SIG-M5 treated with dmso at 0.1 percent for 504 hours (cell line): ENCODE measurements at regions not wholly inside any gene's neighbourhood (a gene's known extent, or its start where the extent isn't known, plus 50 kb on each side); places are given as distances from the start of the nearest gene placed in this dataset.
A peak's percentile ranks its signal among the peaks of the same experiment; 100 is the strongest.

Source experiments
- DNase-seq: peaks from one replicate; lab custom pipeline; 2025; ENCODE audit not compliant: unreplicated experiment; lab: John Stamatoyannopoulos, UW

DNA sequence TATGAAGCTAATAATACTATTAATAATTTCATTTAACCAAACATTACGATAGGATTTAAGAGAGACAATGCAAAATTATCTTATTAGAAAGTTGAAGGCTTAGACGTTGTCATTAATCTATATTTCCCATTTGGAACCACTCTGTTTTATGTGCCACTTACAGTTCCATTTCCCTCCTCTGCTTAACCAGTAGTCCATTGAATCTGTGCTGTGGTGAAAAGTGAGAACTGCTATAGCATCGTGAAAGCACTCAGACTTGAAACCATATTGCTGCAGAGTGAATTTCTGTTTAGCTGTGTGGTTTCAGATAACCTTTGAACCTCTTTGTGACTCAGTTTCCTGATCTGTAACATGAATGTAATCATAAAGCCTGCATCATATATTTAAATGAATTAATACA, 2304.5 kb downstream of the MAT2B start:
- no peak for DNase-seq

DNA sequence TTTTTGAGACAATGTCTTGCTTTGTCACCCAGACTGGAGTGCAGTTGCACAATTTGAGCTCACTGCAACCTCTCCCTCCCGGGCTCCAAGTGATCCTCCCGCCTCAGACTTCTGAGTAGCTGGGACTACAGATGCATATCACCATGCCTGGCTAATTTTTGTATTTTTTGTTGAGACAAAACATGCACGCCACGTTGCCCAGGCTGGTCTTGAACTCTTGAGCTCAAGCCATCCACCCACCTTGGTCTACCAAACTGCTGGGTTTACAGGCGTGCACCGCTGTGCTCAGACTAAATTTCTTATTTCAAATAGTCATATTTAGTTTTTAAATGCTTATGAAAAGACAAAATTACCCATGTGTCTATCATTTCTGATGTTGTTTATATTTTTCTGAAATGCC, 2324.1 kb downstream of the MAT2B start:
- DNase-seq, result no peak

DNA sequence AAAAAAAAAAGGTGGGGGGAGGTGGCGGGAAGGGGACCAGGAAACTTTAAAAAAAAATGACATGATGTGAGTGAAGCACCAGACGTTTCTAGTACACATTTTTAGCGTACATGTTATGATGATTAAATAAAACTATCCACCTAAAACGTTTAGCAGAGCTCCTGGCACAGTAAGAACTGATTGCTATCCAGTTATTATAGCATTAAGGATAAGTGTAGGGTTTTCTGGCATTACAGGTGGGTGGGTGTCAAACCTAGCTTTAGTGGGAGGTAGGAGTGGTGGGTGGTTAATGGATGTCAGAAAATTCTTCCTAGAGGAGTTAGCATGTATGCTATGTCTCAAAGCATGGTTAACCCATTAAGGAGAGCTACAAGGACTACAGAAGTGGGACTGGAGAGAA, 2329.5 kb downstream of the MAT2B start:
- no peak for DNase-seq

DNA sequence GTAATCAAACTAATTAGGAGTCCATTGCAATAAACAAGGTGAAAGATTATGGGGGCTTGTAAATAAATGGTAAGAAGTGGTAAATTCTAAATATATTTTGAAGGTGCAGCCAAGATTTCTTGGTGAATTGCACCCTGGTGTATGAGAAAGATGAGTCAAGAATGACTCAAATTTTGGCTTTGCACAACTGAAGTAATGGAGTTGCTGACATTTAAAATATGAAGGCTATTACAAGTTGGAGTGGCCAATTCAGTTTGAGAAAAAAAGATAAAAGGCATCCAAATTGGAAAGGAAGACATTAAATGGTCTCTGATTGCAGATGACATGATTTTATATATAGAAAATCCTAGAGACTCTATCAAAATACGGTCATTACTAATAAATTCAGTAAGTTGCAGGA, 2330.6 kb downstream of the MAT2B start:
- no peak for DNase-seq

DNA sequence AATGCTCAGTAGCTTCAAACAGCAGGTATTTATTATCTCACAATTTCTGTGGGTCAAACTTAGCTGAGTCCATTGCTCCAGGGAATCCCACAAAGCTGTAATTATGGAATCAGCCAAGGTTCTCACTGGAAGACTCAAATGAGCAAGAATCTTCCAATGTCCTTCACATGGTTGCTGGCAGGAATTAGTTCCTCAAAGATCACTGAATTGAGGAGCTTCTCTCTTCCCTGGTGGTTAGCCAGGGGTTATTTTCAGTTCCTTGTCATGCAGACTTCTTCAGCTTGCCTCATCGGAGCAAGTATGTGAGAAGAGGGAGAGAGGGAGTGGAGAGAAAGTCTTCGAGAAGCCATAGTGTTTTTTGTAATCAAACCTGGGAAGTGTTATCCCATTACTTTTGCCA, 2331.9 kb downstream of the MAT2B start:
- DNase-seq, result peak; percentile 11

DNA sequence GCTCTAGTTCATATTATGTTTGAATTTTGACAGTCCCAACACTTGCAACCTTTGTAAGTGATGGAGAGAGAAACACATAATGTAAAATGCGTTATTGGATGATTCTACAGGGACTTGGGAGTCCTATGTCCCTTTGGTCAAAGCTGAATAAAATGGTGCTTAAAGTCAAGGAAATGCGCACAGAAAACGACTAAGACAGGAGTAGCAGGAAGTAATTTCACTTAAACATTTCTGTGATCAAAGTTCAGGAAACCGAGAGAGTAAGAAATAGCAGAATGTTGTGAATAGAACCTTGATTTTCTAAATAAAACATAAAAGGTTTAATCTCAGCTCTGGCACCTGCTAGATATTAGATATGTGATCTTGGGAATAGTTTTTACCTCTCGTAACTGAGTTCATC, 2339.2 kb downstream of the MAT2B start:
- DNase-seq, result no peak

DNA sequence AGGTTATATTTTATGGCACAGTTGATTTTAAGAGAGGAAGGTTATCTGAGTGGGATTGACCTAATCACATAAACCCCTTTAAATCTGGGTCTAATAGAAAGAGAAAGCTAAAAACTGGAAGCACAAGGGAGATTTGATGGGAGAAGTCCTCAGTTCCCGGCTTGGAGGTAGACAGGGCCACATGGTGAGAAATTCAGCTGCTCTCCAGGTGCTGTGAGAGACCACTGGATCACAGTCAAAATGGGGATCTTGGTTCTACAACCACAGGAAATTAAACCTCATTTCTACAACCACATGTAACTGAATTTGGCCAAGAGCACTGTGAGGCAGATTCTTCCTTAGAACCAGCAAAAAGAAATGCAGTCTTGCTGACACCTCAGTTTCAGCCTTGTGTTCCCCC, 2352.7 kb downstream of the MAT2B start:
- no peak for DNase-seq

DNA sequence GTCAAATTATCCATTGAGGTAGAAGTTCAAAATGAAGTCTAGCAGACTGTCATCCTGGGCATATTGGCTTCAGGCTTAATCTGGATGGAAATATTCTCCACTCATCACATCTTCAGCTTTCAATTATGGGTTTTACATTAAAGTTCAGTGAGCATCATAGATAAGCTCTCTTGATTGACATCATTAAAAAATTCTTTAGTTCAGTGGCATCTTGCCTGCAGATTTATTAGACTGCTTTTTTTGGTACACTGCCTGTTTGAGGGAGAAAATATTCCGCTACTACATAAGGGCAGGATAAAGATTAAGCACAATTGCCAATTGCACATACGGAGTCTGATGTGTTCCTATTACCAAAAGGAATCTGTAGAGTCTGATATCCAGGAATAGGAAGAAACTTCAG, 2353.8 kb downstream of the MAT2B start:
- DNase-seq, result no peak

DNA sequence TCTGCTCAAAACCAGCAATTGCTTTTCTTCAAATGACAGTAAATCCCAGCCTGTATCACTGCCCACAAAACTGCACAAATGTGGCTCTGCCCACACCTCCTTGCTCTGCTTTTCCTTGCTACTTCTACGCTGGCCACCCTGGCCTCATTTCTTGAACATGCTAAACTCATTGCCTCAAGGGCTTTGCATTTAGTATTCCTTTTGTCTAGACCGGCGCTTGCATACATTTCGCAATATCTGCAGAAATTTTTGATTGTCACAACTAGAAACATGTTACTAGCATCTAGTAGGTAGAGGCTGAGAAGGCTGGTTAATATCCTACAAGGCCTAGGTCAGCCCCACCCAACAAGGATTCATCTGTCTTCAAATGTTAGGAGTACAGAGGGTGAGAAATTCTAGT, 2357.8 kb downstream of the MAT2B start:
- DNase-seq, result no peak

DNA sequence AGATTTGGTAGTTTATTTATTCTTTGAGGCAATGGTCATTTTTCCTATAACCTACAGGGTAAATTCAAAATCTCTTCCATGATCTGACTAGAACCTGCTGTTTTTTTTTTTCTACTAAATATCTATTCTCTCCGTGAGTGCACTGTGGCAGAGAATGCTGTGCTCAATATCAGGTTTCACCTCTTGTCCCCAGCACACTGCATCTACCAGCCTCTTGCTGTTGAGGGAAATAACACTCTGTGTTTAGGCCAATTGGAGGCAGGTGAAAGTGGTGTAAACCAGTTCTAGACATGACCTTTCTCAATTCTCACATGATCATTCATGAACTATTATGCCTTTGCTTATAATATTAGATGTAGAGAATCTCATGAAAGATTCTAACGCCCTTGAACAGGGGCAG, 2365.9 kb downstream of the MAT2B start:
- DNase-seq, result no peak

DNA sequence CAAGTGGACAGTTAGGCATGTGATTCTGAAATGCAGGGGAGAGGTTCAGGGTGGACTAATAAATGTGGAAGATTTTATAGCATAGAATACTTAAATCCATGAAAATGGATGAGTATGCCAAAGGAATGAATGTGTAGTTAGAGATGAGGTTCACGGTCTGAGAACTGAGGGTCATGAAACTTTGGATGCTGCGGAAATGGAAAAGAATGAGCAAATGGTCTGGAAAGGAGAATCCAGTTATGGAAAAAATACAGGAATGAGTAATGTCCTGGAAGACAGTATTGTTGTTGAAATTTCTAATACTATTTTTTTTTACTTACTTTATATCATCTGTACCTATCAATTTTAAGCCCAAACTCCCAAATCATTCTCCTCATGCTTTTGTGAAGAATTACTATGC, 2369.4 kb downstream of the MAT2B start:
- DNase-seq, result no peak

DNA sequence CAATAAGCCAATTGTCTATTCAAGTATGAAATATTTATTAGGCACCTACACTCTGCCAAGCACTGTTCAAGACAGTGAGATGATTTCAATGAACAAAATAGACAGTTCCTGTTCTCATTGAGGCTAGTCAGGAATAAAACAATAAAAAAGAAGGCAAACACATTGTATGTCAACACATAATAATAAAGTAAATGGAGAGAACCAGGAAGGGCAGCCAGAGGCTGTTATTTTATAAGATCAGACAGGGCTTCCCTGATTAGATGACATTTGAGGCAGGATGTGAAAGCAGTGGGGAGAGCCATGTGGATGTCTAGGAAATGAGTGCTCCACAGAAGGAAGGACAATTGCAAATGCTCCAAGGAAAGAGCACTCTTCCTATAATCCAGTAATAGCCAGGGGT, 2371.1 kb downstream of the MAT2B start:
- no peak for DNase-seq

DNA sequence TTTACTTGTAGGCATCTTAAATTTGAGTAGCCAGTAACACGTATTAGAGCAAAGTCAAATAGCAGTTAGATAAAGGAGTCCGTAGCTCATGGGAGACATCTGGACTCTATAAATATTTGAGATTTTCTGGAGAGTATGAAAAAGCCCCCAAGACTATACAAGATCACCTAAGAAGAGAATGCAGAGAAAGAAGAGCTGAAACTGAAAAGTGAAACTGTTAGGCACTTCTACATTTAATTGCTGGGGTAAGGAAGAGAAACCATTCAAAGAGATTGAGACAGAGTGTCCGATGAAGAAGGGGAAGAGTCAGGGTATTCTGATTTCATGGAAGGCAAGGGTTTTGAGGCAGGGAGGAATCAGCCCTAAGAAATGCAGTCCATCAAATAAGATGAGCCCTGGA, 2372.1 kb downstream of the MAT2B start:
- DNase-seq, result no peak

DNA sequence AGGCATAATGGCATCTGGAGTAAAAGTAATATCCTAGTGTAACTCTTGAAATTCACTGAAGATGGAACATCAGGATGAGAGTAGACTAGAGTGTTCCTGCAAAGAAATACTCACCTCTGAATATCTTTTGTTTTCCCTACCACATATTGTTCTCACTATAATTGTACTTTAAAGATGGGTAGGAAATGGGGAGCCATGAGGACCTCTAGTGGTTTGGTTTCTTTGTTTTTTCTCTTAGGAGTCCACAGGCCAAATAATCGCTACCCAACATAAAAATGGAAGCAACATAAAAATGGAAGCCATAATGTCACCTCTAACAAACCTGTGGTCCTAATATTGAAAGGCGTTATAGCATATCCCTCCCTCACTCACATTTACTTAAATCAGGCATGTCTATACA, 2375.8 kb downstream of the MAT2B start:
- no peak for DNase-seq

DNA sequence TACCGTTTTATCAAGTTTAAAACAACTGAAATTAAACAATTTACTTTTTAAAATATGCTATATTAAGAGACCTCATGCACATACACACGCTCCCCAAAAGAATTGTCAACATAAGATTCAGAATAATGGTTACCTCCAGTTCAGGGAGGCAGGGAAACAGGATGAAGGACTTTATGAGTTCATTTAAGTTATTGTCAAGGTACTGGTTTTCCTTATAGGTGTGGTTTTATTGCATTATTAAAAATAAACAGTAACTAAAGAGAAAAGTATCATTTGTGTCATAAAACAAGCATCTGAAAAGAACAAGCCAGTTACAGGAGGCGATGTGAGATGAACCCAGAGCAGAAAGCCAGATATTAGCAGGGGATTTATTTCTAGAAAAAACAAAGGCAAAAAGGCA, 2376.7 kb downstream of the MAT2B start:
- DNase-seq, result no peak

DNA sequence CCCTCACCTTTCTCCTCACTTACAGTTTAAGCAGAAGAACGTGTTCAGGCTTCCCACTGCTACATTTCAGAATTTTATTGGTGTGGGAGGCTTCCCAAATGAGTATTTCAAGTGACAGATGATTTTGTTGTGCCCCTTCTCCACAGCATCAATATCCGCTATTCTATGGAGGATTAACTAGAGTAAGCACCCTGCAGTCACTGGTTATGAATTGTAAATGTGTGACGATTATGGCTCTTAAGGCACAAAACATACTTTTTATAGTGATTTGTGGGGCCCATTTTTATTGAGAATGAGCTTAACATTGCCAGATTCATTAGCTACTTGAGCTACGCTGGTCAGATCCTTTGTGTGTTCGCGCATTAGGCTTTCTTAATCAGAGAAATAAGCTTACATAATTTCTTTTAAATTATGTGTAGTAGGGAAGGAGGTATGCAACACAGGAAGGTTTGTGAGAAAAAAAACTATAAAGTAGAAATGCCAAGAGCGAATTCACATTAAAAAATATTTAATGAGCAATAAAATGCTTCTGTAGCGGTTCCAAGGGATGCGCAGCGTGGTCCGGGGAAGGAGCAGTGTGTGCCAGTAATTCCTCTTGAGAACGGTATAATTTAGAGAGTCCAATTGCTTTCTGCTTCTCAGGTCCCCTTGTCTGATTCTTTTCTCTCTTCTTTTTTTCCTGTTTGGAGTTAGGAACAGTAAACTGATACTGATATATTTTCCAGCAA, 2380.4 kb downstream of the MAT2B start:
- DNase-seq, result no peak

DNA sequence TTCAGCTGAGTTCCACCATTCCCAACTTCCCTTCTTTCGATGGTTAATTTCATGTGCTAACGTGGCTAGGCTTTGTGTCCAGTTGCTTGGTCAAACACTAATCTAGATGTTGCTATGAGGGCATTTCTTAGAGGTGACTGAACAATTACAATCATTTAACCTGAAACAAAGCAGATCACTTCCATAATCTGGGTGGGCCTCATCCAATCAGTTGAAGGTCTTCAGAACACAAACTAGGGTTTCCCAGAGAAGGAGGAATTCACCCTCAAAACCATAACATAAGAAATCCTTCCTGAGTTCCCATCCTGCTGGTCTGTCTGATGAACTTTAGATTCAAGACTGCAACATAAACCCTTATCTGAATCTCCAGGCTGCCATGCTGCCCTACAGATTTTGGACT, 2381.7 kb downstream of the MAT2B start:
- no peak for DNase-seq

DNA sequence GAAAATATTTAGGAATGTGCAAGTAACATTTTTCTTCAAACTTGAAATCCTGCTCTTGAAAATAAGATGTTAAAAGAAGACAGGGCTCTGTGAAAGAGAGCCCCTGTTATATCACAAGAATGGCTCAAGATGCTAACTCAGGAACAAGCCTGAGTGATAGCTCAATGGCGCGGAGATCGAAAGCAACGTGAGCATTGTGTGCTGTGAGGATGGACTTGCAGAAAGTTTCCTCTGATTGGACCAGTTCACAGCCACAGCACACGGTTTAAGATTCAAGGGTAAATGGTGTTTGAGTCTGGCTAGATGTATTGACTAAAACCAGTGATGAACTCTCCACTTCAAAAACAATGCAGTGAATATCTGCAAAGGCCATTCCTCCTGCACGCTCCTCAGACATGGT, 2387.0 kb downstream of the MAT2B start:
- DNase-seq, result no peak

DNA sequence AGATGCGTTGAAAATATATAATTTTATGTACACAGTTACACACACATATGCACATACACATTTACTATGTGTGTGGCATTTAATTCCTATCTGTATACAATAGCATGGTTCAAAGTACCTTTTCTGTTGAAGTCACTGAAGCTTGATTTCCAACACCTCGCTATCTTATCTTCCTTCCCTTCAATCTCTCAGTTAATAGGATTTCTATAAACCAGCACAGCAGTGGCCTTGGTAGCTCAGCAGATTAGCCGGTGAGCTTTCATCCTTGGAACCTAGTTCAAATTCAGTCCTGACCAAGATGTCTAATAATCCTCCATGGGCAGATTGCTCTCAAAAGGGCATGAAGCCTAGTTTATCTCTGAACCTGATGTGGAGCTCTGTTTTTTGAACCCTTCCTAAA, 2389.5 kb downstream of the MAT2B start:
- DNase-seq, result no peak

DNA sequence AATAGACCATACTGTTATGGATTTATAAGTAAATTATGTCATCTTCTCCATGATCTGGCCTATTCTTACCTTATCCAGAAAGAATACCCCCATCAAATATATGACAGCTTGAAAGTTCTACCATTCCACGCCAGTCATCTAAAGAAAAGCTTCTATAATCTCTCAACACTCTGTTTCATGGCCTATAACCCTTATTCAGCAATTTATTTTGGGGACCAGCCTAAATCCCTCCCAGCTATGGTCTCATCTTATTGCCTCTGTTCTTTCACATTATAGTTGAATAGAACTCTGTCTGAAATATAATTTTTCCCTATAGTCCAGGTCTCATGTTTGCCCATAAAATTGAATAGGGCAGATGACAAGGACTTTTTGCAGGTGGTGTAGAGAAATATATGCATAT, 2387.6 kb upstream of the WWC1 start:
- no peak for DNase-seq

DNA sequence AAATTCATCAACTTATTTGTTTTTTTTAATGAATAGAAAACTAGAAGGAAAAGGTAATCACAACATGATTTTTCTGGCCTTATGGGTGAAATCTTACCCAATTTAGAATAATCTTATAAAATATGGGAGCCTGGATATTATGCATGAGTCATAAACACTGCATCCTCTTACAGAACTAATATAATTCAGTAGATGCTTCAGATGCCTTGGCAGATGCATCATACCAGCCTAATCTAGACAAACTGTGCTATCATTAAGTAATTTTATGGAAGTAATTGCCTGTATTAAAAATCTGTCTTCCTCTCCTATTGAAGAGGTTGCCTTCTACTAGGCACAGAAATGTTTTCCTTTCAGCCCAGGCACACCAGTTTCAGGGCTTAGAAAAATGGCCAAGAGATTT, 2384.6 kb upstream of the WWC1 start:
- no peak for DNase-seq

DNA sequence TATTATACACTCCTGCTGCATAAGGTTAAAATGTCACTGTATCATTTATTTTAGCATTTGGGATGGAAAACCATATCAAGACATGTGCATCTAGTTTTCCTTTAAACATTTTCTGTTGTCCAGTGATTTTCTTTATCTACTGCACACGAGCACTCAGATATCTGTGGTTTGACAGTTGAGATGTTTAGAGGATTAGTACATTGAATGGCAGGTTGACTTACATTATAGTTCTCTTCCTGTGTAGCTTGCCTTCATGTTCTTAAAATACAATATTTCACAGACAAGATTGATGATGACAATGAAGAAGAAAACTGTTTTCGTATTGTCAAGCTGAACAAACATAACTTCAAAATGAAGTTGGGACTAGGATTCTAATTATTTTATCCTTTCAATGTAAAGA, 2378.4 kb upstream of the WWC1 start:
- no peak for DNase-seq

DNA sequence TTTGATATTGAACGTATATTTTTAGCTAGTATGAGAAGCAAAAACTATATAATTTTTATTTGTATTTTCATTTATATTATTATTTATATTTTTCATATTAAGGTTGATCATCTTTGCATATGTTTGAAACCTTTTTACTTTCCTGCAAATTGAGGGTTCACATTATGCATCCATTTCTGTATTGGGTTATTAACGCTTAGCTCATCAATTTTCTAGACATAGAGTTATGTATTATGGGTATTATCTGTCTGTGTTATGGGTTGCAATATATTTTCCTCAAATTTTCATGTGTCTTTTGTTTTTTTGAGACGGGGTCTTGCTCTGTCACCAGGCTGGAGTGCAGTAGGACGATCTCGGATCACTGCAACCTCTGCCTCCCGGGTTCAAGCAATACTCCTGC, 2377.0 kb upstream of the WWC1 start:
- DNase-seq, result no peak

DNA sequence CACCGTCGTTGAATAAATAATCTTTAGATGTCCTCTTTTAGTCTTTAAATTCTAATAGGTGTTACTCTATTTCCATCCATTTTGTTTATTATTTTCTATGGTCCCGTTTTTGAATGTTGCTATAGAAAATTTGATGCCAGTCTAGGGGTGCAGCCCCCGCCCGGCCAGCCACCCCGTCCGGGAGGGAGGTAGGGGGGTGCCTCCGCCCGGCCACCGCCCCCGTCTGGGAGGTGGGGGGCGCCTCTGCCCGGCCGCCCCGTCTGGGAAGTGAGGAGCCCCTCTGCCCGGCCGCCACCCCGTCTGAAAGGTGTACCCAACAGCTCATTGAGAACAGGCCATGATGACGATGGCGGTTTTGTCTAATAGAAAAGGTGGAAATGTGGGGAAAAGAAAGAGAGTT, 2372.2 kb upstream of the WWC1 start:
- no peak for DNase-seq
